GM23248 (cell line): ENCODE measurements at regions not wholly inside any gene's neighbourhood (a gene's known extent, or its start where the extent isn't known, plus 50 kb on each side); places are given as distances from the start of the nearest gene placed in this dataset.
A peak's percentile ranks its signal among the peaks of the same experiment; 100 is the strongest.

Experiments
- DNase-seq: peaks from one replicate; pipeline ENCODE4 v3.0.0-alpha.2; 2015
- H2AFZ ChIP-seq: fragments of 200-600 bp; sonication (generic); 2 replicates; pipeline ENCODE4 v1.6.1; 2016; ENCODE audit warnings: antibody characterized with exemption
- H3F3A ChIP-seq: fragments of 200-600 bp; sonication (generic); 2 replicates; pipeline ENCODE4 v1.6.1; 2016; ENCODE audit warnings: mild to moderate bottlenecking, antibody characterized with exemption, mixed run types; ENCODE audit not compliant: insufficient read depth
- H3K27ac ChIP-seq: fragments of 200-600 bp; sonication (generic); 2 replicates; pipeline ENCODE4 v1.5.1; 2016; ENCODE audit warnings: mild to moderate bottlenecking
- H3K27me3 ChIP-seq: fragments of 200-600 bp; sonication (generic); replicated peaks from 2 replicates; pipeline ENCODE4 v1.6.1; 2016; ENCODE audit warnings: mild to moderate bottlenecking; ENCODE audit not compliant: insufficient read depth
- H3K36me3 ChIP-seq: fragments of 200-600 bp; sonication (generic); 2 replicates; pipeline ENCODE4 v1.6.1; 2016; ENCODE audit warnings: low read depth, mild to moderate bottlenecking
- H3K4me1 ChIP-seq: fragments of 200-600 bp; sonication (generic); 2 replicates; pipeline ENCODE4 v1.6.1; 2016; ENCODE audit warnings: mild to moderate bottlenecking; ENCODE audit not compliant: insufficient read depth
- H3K4me2 ChIP-seq: fragments of 200-600 bp; sonication (generic); one replicate; pipeline ENCODE4 v1.6.1; 2016; ENCODE audit warnings: mild to moderate bottlenecking; ENCODE audit not compliant: unreplicated experiment
- H3K4me3 ChIP-seq: fragments of 200-600 bp; sonication (generic); 2 replicates; pipeline ENCODE4 v1.5.1; 2016; ENCODE audit warnings: mild to moderate bottlenecking
- H3K79me2 ChIP-seq: fragments of 200-600 bp; sonication (generic); 2 replicates; pipeline ENCODE4 v1.6.1; 2016; ENCODE audit warnings: mild to moderate bottlenecking; ENCODE audit not compliant: insufficient read depth
- H3K9ac ChIP-seq: fragments of 200-600 bp; sonication (generic); 2 replicates; pipeline ENCODE4 v1.6.1; 2016; ENCODE audit warnings: mild to moderate bottlenecking
- H3K9me2 ChIP-seq: fragments of 200-600 bp; sonication (generic); 2 replicates; pipeline ENCODE4 v1.6.1; 2016; ENCODE audit warnings: mixed run types, mild to moderate bottlenecking, moderate library complexity; ENCODE audit not compliant: insufficient read depth
- H3K9me3 ChIP-seq: fragments of 200-600 bp; sonication (generic); one replicate; pipeline ENCODE4 v1.6.1; 2017; ENCODE audit warnings: low read depth
- H4K20me1 ChIP-seq: fragments of 200-600 bp; sonication (generic); 2 replicates; pipeline ENCODE4 v1.6.0; 2016; ENCODE audit not compliant: insufficient read depth
- EZH2 ChIP-seq: fragments of 200-600 bp; sonication (generic); IDR thresholded peaks from 2 replicates; pipeline ENCODE4 v1.6.1; 2018; ENCODE audit warnings: antibody characterized with exemption, mild to moderate bottlenecking; ENCODE audit not compliant: insufficient read depth, poor library complexity, severe bottlenecking
- EZH2phosphoT487 ChIP-seq: fragments of 200-600 bp; sonication (generic); IDR thresholded peaks from 2 replicates; pipeline ENCODE4 v1.6.1; 2018; ENCODE audit warnings: antibody characterized with exemption, moderate library complexity, mild to moderate bottlenecking, low read depth; ENCODE audit not compliant: insufficient read depth
- WGBS, 2 experiments: methylation state at CpG; one replicate each; pipeline ENCODE4 v1.1.6; 2015 to 2017; ENCODE audit warnings: low lambda C conversion rate in 2 of 2, low coverage in 1 of 2; ENCODE audit errors: missing lambda C conversion rate in 2 of 2; 5-methylcytosine and 5-hydroxymethylcytosine counted together
- in situ Hi-C: fragments of 300-500 bp; cut with MboI; formaldehyde crosslinking; loops from 2 replicates; pipeline ENCODE4 v1.15.0; 2020

DNA sequence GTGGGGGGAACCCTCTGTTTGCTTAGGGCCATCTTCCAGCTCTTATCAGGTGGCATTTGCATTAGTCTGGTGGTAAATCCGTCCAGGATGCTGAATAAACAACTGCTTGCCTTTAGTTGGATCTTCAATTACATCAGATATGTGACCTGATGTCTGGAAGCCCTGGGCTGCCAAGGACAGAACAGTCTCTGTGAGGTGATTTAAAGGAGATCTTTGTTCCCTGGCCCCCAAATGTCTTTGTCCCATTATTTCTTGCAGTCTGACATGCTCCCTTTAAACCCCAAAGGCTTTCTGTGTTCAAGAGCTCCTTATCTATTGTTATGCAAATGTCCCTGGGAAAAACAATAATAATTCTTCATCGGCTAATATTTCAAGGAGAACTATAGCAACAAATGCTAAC is 84.6 kb upstream of the SPTLC3 start:
- no peak overlapping the region for H3K4me3 ChIP-seq
- no peaks in the 10 kb centered on the region for H4K20me1 ChIP-seq
- H2AFZ ChIP-seq: no peak overlapping the region
- H3K4me2 ChIP-seq: no peak overlapping the region
- no peak for DNase-seq
- H3K9me2 ChIP-seq: no peaks in the 10 kb centered on the region
- 5 to 18% methylated on average over 2 of the region's 2 CpGs for WGBS, 2 experiments
- no peak overlapping the region for H3K27ac ChIP-seq
- in situ Hi-C loops: no loop called here
- no peaks in the 10 kb centered on the region for H3K9me3 ChIP-seq
- no peak overlapping the region for H3K9ac ChIP-seq
- H3K4me1 ChIP-seq: peaks cover 27% of the 10 kb centered on the region
- peaks cover 27% of the 10 kb centered on the region for H3K27me3 ChIP-seq
- H3K79me2 ChIP-seq: no peaks in the 10 kb centered on the region
- no peaks in the 10 kb centered on the region for H3K36me3 ChIP-seq
- H3F3A ChIP-seq: peaks cover 22% of the 10 kb centered on the region
- no peak for TF ChIP-seq EZH2
- no peak for TF ChIP-seq EZH2phosphoT487

DNA sequence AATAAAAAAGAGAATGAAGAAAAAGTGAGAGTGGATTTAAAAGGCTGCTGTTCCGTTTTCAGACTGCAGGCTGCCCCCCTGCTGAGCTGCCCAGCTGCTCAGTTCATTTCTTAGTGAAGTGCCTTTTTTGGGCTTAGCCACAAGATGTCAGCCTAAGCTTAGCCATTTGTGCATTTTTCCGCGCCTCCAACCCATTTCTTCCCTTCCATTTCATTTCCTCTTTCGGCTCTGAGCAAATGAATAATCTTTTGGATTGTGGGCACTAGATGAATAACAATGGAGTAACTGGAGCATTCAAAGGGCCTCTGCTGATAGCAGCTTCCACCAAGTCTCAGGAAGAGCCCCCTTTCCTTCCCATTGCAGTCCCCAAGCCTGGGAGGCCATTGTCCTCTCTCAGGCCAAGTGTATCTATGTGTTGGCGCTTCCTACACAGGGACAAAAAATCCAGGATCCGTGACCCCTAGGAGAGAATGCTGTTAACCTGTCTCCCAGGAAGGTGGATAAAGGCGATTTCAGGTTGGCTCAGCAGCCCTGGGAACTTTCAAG is 83.5 kb upstream of the SPTLC3 start:
- H3K4me1 ChIP-seq: peaks cover 37% of the 10 kb centered on the region
- H4K20me1 ChIP-seq: no peaks in the 10 kb centered on the region
- TF ChIP-seq EZH2: no peak
- TF ChIP-seq EZH2phosphoT487: no peak
- peaks cover 33% of the 10 kb centered on the region for H3F3A ChIP-seq
- H3K4me2 ChIP-seq: peak overlapping the region; percentile 56
- peaks cover 24% of the 10 kb centered on the region for H3K27me3 ChIP-seq
- no peaks in the 10 kb centered on the region for H3K9me3 ChIP-seq
- H3K9ac ChIP-seq: no peak overlapping the region
- peak; percentile 92 for DNase-seq
- no peak overlapping the region for H3K4me3 ChIP-seq
- H3K9me2 ChIP-seq: no peaks in the 10 kb centered on the region
- H3K36me3 ChIP-seq: no peaks in the 10 kb centered on the region
- WGBS, 2 experiments: 35 to 38% methylated on average over 7 of the region's 7 CpGs
- peak overlapping the region; percentile 61 for H2AFZ ChIP-seq
- in situ Hi-C loops: no loop called here
- H3K27ac ChIP-seq: no peak overlapping the region
- no peaks in the 10 kb centered on the region for H3K79me2 ChIP-seq

DNA sequence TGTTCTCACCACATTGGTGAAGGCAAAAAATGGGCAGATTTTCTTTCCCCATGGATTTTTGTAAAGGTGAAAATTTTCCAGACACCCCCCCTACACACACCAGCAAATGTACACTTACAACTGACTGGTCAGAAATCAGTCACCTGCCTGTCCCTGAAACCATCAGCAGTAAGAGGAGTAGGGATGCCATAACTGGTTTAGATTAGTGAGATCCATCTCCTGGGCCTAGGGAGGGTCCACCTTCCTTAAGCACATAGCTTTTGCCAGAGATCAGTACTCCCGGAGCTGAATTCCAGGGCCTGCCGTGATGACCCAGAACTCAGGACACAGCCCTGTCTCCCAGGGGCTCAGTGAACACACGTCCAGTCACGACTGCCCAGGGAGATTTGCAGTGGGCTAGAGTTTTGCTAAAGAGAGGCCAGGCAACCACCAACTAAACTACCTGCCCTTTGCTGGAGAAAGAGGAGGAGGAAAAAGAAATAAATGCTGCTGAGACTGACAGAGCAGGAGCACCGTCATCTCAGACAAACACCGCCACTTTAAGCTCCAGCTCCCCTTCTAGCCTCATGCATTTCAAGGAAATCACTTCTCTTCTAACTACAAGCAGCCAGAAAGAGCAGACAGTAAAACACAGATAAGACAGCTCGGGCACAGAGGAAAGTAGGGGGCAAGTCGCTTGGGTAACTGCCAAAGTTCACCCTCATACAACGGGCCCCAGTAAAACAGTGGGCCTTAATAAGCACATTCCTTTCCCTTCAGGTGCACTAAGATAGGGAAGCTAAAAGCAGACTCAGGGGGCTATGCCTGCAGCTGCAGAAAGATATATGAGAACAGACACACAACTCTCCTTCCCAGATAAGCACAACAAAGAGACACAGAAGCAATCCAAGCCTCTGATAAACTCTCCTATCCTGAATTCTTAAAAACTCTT is 82.6 kb upstream of the SPTLC3 start:
- Histone ChIP-seq H3K4me2 (no peak overlapping the region), H2AFZ (no peak overlapping the region), H3K4me3 (no peak overlapping the region), H3K27ac (no peak overlapping the region), H3K9ac (no peak overlapping the region), H3K9me3 (no peaks in the 10 kb centered on the region), H3K9me2 (no peaks in the 10 kb centered on the region), H3K79me2 (no peaks in the 10 kb centered on the region), H3F3A (peaks cover 33% of the 10 kb centered on the region), H4K20me1 (no peaks in the 10 kb centered on the region), H3K27me3 (peaks cover 17% of the 10 kb centered on the region; the same call in 1 of the 2 replicates), H3K4me1 (peaks cover 37% of the 10 kb centered on the region), H3K36me3 (no peaks in the 10 kb centered on the region)
- in situ Hi-C loops: no loop called here
- WGBS, 2 experiments: 87 to 89% methylated on average over 9 of the region's 9 CpGs
- DNase-seq: no peak
- no peak for TF ChIP-seq EZH2phosphoT487
- TF ChIP-seq EZH2: no peak

DNA sequence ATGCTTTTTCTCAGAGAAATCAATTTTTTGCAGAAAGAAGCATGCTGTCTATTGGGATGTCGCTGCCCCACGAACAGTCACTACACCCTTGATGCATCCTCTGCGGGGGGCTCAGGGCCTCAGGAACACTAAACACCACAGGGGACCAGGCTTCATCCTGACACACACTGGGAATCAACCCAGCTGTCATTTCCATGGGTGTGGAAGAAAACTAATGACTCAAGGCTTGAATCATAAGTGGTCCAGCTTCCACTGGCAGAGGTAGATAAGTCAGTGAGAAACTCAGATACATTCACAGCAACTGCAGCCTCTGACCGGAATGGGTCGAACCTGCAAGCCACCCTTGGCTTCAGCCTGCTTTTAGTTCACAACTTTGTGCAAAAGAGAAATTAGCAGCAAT is 81.3 kb upstream of the SPTLC3 start:
- Histone ChIP-seq H2AFZ (no peak overlapping the region), H3K9me3 (no peaks in the 10 kb centered on the region), H3K4me1 (peaks cover 37% of the 10 kb centered on the region), H3K27me3 (peaks cover 10% of the 10 kb centered on the region; the same call in 1 of the 2 replicates), H4K20me1 (no peaks in the 10 kb centered on the region), H3K9ac (no peak overlapping the region), H3K4me2 (no peak overlapping the region), H3K36me3 (no peaks in the 10 kb centered on the region), H3K27ac (no peak overlapping the region), H3K9me2 (no peaks in the 10 kb centered on the region), H3K79me2 (no peaks in the 10 kb centered on the region), H3K4me3 (no peak overlapping the region), H3F3A (peaks cover 33% of the 10 kb centered on the region)
- in situ Hi-C loops: no loop called here
- peak; percentile 68 for DNase-seq
- TF ChIP-seq EZH2 (no peak), EZH2phosphoT487 (no peak)
- WGBS, 2 experiments: 35 to 36% methylated on average over 5 of the region's 5 CpGs
